GM19324 (cell line): ENCODE measurements at regions not wholly inside any gene's neighbourhood (a gene's known extent, or its start where the extent isn't known, plus 50 kb on each side); places are given as distances from the start of the nearest gene placed in this dataset.
"Not testable (repeated sequence)": the region's sequence is repeated elsewhere in the genome, so short reads cannot be mapped to it uniquely, and the experiment has no call there.

Source experiments
- ATAC-seq: cut with Tn5 transposase; IDR thresholded peaks from one replicate; pipeline ENCODE4 v1.9.1; 2021; ENCODE audit warnings: mild to moderate bottlenecking, moderate library complexity; ENCODE audit not compliant: unreplicated experiment, low FRiP score

GRCh38 chr10:4429571-4429970 lies 396.4 kb upstream of the AKR1E2 start:
- ATAC-seq = no peak

GRCh38 chr10:4427532-4427931 lies 398.5 kb upstream of the AKR1E2 start:
- ATAC-seq = no peak

GRCh38 chr10:4426866-4427265 lies 399.1 kb upstream of the AKR1E2 start:
- ATAC-seq = no peak

DNA sequence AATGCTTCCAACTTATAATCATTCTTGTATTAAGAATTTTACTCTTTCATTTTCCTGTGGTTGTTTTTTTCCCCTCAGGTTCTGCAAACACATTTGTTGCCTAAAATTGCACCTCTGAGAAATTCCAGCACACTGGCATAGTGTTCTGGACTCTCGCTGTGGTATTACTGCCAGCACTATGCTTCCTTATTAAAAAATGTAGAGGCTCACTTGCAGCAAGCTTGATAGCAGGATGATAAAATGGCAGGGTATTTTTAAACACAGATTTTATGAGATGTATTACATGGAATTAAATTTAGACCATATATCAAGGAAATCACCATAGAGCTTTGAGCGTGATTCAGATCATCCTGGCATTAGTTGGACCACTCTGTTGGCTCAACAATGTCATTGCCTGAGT lies 416.7 kb upstream of the AKR1E2 start:
- no peak for ATAC-seq

DNA sequence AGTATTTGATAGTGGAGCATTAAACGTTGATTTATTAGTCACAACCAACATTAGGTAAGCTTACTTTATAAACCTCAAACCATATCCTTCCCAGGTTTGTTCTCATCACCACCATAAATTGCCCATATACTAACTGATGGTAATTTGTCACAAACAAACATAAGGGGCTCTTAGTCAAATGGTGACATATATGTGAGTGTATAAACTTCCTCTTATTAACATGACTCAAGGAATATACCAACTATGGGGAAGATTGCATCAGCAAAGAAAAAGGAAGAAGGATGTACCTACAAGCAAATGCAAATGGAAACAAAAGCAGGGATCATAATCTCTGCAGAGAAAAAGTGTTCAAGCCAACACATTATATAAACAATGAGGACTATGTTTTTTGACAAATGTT lies 418.2 kb upstream of the AKR1E2 start:
- no peak for ATAC-seq

DNA sequence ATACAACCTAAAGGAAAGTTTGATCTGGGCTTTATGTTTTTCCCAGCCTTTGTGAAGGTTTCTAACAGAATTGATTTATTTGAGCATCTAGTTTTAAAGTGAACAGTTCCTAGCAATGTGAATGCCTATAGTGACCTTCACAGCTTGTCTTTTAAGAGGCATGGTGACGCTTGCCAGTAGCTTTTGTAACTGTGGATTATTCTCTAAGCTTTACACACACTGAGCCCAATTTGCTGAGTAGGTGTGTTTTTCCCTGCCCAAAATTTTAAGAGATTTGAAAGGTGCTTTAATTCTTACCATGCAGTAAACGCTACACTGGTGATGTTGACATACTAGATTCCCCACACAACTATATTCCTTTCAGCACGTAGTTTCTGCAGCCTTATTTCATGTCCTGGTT lies 420.2 kb upstream of the AKR1E2 start:
- ATAC-seq = no peak

DNA sequence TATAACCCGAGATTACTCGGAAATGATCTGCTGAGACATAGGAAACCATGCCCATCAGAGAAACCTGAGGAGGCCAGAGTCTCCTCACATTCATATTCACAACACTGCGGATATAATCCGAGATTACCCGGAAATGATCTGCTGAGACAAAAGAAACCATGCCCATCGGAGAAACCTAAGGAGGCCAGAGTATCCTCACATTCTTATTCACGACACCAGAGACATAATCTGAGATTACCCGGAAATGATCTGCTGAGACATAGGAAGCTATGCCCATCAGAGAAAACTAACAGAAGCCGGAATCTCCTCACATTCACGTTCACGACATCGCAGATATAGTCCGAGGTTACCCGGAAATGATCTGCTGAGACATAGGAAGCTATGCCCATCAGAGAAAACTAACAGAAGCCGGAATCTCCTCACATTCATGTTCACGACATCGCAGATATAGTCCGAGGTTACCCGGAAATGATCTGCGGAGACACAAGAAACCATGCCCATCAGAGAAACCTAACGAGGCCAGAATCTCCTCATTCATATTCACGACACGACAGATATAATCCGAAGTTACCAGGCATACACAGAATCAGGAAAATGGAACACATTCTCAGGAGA lies 422.3 kb upstream of the AKR1E2 start:
- no peak for ATAC-seq

- not testable (repeated sequence) for ATAC-seq
Measured at GRCh38 chr10:4401080-4401479, 424.9 kb upstream of the AKR1E2 start.

DNA sequence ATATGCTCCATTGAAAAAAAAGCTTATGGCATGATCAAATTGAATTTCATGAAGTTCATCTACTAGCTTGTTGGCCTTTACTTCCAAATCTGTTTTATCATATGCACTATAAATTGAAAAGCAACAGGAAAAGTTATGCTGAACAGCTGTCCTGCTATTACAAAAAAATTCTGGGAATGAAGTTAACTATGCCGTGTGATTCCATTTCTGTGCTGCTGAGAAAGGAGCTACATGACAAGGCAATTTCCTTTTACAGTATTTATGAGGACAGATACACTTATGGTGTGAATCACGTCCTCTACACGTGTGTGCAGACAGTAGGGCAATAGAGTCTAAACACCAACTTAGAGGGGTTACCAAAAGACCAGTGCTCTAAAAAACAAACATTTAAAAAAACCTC lies 426.5 kb upstream of the AKR1E2 start:
- no peak for ATAC-seq

DNA sequence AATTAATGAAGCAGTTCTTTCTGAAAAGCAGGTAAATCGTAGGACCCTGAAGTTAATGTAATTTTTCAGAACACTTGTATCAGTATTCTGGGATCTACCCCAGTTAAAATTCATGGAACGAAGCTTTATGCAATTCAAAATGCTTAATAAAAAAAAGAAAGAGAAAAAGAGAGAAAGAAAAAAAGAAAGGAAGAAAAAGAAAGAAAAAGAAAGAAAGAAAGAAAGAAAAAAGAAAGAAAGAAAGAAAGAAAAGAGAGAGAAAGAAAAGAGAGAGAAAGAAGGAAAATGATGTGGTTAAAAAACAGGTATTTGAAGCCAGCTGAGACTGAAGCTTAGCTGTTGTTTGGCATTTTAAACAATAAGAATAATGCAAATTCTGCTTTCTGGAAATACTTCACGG lies 427.4 kb upstream of the AKR1E2 start:
- no peak for ATAC-seq

DNA sequence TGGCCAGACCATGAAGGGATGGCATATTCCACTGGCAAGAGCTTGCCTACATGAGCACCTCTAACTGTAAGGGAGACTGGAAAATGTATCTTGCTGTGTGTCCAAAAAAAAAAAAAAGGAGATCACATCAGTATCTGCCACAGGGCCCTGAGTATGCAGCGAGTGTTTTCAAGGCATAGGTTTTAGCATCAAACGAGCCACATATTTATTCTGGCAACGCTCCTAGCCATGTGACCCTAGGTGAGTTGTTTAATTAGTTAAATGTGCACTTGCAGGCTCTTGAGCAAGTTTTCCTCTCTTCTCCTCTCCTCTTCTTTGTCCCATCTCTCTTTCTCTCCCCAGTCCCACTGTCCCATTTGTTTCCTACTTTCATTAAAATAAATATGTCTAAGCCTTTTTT lies 428.7 kb upstream of the AKR1E2 start:
- no peak for ATAC-seq

DNA sequence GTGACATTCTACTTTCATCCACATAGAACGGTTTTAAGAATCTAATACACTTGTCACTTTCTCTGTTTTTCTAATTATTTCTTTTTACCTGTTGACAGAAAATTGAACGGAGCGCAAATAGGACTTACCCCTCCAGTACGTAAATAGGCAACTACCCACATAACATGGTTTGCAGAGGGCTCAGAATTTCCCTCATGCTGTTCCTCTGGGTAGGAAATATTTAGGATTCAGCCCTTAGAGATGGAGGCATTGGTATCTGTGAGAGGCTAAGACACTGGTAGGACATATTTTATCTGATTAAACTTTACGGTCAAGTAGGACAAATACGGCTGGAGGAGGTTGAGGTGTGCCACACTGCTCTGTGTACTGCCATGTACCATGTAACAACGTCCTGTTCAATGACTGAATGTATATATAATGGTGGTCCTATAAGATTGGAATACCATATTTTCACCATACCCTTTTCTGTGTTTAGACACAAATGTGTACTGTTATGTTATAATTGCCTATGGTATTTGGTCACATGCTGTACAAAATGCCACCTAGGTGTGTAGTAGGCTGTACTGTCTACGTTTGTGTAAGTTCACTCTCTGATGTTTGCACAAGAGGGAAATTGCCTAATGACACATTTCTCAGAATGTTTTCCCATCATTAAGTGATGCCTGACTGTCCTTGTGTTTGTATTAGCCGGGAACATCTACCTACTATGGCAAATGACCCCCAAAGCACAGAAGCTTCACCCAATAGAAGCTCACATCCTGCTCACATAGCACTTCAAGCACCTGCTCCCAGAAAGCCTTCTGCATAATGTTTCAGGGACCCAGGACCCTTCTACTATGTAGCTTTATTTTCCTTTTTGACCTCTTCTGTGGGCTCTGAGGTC lies 429.4 kb upstream of the AKR1E2 start:
- ATAC-seq = no peak

GRCh38 chr10:4395731-4396130 lies 430.3 kb upstream of the AKR1E2 start:
- no peak for ATAC-seq

GRCh38 chr10:4394455-4394854 lies 431.6 kb upstream of the AKR1E2 start:
- not testable (repeated sequence) for ATAC-seq

GRCh38 chr10:4391683-4392082 lies 434.3 kb upstream of the AKR1E2 start:
- no peak for ATAC-seq

GRCh38 chr10:4390219-4390618 lies 435.8 kb upstream of the AKR1E2 start:
- no peak for ATAC-seq

- ATAC-seq = no peak
Measured at GRCh38 chr10:4385231-4385870, 440.7 kb upstream of the AKR1E2 start.

- ATAC-seq = no peak
Measured at GRCh38 chr10:4384245-4384644, 441.8 kb upstream of the AKR1E2 start.

DNA sequence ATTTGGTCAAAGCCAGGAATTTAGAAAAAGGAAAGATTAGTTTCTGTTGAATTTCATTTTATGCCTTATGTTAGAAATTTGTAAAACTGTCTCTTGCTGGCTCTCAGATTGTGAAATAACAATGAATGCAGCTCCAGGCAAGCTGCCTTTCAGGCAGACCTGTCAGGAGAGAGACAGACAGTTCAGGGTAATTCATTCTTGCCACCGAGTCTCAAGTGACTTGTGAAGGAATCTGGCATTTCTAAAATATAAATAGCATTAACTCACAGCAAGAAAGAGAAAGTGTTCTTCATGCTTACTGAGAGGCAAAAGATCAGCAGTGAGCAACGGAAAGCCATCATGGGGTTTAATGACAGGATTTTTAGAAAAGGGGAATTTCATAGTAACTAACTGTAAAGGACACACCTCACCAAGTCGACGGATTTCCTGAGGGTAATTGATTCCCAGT lies 442.3 kb upstream of the AKR1E2 start:
- no peak for ATAC-seq

DNA sequence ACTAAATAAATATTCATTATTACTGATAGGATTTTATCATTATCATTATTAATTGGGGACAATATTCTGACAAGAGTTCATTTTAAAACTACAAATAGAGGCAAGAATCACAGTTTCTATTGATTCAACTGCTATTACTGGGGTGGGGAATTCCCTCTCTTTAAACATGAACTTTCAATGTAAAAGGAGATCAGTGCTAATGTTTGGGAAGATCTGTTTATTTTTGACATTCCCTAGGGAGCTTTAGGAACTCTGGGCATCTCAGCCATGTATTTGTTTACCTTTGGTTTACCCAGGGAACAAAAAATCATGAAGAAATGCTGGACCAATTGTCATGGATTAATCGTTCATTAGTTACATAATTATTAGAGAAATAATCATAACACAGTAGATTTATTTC lies 443.2 kb upstream of the AKR1E2 start:
- ATAC-seq = no peak

DNA sequence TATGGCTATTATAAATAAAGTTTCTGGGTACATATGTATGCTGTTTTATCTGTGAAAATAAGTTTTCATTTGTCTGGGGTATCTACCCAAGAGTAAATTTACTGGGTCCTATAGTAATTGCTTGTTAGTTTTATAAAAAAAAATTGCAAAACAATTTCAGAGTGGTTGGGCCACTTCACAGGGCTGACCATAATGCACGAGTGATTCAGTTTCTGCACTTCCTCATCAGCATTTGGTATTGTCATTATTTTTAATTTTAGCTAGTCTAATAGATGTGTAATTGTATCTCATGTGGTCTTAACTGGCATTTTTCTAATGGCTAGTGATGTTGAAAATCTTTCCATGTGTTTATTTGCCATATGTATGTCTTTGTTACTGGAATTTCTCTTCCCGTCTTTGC lies 452.4 kb upstream of the AKR1E2 start:
- no peak for ATAC-seq

GRCh38 chr10:4373098-4373497 lies 452.9 kb upstream of the AKR1E2 start:
- ATAC-seq = no peak
